ENCODE measurements at regions not wholly inside any gene's neighbourhood (a gene's known extent, or its start where the extent isn't known, plus 50 kb on each side); places are given as distances from the start of the nearest gene placed in this dataset.

- no peak overlapping the region for H3K4me3 ChIP-seq
- peak in 1 of 3 donors; percentile 24 for DNase-seq
- no peak for TF ChIP-seq POLR2A (IDR thresholded peaks at IDR 0.05)
- TF ChIP-seq, protein P1, sequence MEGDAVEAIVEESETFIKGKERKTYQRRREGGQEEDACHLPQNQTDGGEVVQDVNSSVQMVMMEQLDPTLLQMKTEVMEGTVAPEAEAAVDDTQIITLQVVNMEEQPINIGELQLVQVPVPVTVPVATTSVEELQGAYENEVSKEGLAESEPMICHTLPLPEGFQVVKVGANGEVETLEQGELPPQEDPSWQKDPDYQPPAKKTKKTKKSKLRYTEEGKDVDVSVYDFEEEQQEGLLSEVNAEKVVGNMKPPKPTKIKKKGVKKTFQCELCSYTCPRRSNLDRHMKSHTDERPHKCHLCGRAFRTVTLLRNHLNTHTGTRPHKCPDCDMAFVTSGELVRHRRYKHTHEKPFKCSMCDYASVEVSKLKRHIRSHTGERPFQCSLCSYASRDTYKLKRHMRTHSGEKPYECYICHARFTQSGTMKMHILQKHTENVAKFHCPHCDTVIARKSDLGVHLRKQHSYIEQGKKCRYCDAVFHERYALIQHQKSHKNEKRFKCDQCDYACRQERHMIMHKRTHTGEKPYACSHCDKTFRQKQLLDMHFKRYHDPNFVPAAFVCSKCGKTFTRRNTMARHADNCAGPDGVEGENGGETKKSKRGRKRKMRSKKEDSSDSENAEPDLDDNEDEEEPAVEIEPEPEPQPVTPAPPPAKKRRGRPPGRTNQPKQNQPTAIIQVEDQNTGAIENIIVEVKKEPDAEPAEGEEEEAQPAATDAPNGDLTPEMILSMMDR (IDR thresholded peaks at IDR 0.05), result no peak
Measured at GRCh38 chr11:70703141-70704064, 305.1 kb downstream of the CTTN start.

GRCh38 chr11:70705097-70705496 lies 306.8 kb downstream of the CTTN start:
- no peaks in the 10 kb centered on the region for H3K36me3 ChIP-seq
- no peak overlapping the region for H3K27ac ChIP-seq
- H3K9me3 ChIP-seq, result no peaks in the 10 kb centered on the region
- H3K4me1 ChIP-seq, result no peaks in the 10 kb centered on the region
- TF ChIP-seq, protein P1 (IDR thresholded peaks at IDR 0.05), result no peak
- TF ChIP-seq POLR2A (IDR thresholded peaks at IDR 0.05), result no peak
- H3K27me3 ChIP-seq, result no peaks in the 10 kb centered on the region
- H3K4me3 ChIP-seq, result no peak overlapping the region
- DNase-seq, result no peak

More at GRCh38 chr11:70703141-70704064, 305.1 kb downstream of the CTTN start:
- H3K9me3 ChIP-seq, result no peaks in the 10 kb centered on the region
- no peaks in the 10 kb centered on the region for H3K4me1 ChIP-seq
- H3K27me3 ChIP-seq, result no peaks in the 10 kb centered on the region
- no peaks in the 10 kb centered on the region for H3K36me3 ChIP-seq
- no peak overlapping the region for H3K27ac ChIP-seq

DNA sequence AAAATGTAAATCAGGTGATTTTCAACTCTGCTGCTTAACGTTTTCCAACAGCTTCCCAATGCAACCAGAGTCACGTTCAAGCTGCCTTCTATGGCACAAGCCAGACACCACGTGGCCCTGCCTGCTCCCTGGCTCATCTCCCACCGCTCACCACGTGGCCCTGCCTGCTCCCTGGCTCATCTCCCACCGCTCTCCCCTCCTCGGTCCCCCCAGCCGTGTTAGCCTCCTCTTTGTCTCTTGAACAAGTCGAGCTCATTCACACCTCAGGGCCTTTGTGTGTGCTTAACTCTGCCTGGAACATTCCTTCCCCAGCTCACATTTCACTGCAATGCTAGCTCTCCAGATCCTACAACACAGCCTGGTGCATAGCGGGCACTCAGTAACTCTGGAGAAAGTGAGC lies 307.6 kb downstream of the CTTN start:
- H3K27ac ChIP-seq, result no peak overlapping the region
- no peak overlapping the region for H3K4me3 ChIP-seq
- no peak for DNase-seq
- H3K27me3 ChIP-seq, result no peaks in the 10 kb centered on the region
- H3K36me3 ChIP-seq, result no peaks in the 10 kb centered on the region
- TF ChIP-seq POLR2A (IDR thresholded peaks at IDR 0.05), result no peak
- TF ChIP-seq, protein P1 (IDR thresholded peaks at IDR 0.05), result no peak
- H3K9me3 ChIP-seq, result no peaks in the 10 kb centered on the region
- H3K4me1 ChIP-seq, result no peaks in the 10 kb centered on the region

DNA sequence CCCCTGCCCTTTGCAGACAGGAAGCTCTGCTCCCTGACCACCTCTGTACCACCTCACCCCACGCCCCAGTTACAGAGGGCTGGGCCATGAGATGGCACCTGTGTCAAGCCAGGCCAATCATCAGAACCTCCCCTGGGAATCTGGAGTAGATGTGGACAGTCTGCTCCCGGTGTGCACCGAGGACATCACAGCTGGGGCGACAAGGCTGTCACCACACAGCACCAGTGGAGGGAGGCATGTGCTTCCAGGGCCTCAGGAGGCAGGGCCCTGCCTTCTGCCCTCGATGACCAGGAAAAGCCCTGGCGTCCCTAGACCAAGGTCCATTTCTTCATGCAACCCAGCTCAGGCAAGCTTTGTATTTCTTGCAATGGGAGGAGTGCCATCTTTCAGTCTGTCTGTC lies 309.5 kb downstream of the CTTN start:
- Histone ChIP-seq H3K4me1 (no peaks in the 10 kb centered on the region), H3K27ac (no peak overlapping the region), H3K4me3 (no peak overlapping the region), H3K36me3 (no peaks in the 10 kb centered on the region), H3K27me3 (no peaks in the 10 kb centered on the region), H3K9me3 (no peaks in the 10 kb centered on the region)
- TF ChIP-seq, protein P1 (IDR thresholded peaks at IDR 0.05), result no peak
- no peak for TF ChIP-seq POLR2A (IDR thresholded peaks at IDR 0.05)
- DNase-seq, result peak in 1 of 3 donors; percentile 10

GRCh38 chr11:70709596-70709995 lies 311.3 kb downstream of the CTTN start:
- TF ChIP-seq, protein P1 (IDR thresholded peaks at IDR 0.05), result no peak
- TF ChIP-seq POLR2A (IDR thresholded peaks at IDR 0.05), result no peak
- no peak for DNase-seq

More at GRCh38 chr11:70709596-70709995, 311.3 kb downstream of the CTTN start:
- Histone ChIP-seq H3K27me3 (no peaks in the 10 kb centered on the region), H3K9me3 (no peaks in the 10 kb centered on the region), H3K27ac (no peak overlapping the region), H3K4me1 (no peaks in the 10 kb centered on the region), H3K36me3 (no peaks in the 10 kb centered on the region), H3K4me3 (no peak overlapping the region)
